GM19239 (cell line): ENCODE measurements at regions not wholly inside any gene's neighbourhood (a gene's known extent, or its start where the extent isn't known, plus 50 kb on each side); places are given as distances from the start of the nearest gene placed in this dataset.

ENCODE experiments used
- DNase-seq: peaks from one replicate; pipeline ENCODE4 v3.0.0; 2011; ENCODE audit warnings: low spot score; ENCODE audit not compliant: insufficient read length
- FAIRE-seq: peaks from 2 replicates; lab custom pipeline; 2011; peaks lifted over from hg19 to GRCh38; lab: Jason Lieb, UNC

GRCh38 chr11:91700854-91701253, 523.8 kb upstream of the FAT3 start:
- FAIRE-seq (no peak), DNase-seq (no peak)

GRCh38 chr11:91698845-91699244, 525.8 kb upstream of the FAT3 start:
- FAIRE-seq, result no peak

GRCh38 chr11:91694331-91694730, 530.3 kb upstream of the FAT3 start:
- DNase-seq, result no peak
- no peak for FAIRE-seq

More at GRCh38 chr11:91698845-91699244, 525.8 kb upstream of the FAT3 start:
- no peak for DNase-seq

GRCh38 chr11:91691872-91692271, 532.7 kb upstream of the FAT3 start:
- no peak for FAIRE-seq
- no peak for DNase-seq

GRCh38 chr11:91688672-91689071, 535.9 kb upstream of the FAT3 start:
- DNase-seq (no peak), FAIRE-seq (no peak)

- DNase-seq (no peak), FAIRE-seq (no peak)
These were observed 537.9 kb upstream of the FAT3 start for GRCh38 chr11:91686700-91687099.

GRCh38 chr11:91686281-91686680, 538.3 kb upstream of the FAT3 start:
- no peak for FAIRE-seq
- no peak for DNase-seq

- FAIRE-seq, result no peak
- DNase-seq, result no peak
These were observed 550.9 kb upstream of the FAT3 start for GRCh38 chr11:91673705-91674104.

- DNase-seq, result no peak
- FAIRE-seq, result no peak
These were observed 560.1 kb upstream of the FAT3 start for GRCh38 chr11:91664521-91664920.

GRCh38 chr11:91660036-91660435, 564.6 kb upstream of the FAT3 start:
- FAIRE-seq (no peak), DNase-seq (no peak)

- DNase-seq (no peak), FAIRE-seq (no peak)
These were observed 569.9 kb upstream of the FAT3 start for GRCh38 chr11:91654686-91655085.

- FAIRE-seq (no peak), DNase-seq (no peak)
These were observed 571.4 kb upstream of the FAT3 start for GRCh38 chr11:91653079-91653754.

GRCh38 chr11:91650802-91651201, 573.8 kb upstream of the FAT3 start:
- no peak for DNase-seq
- no peak for FAIRE-seq

GRCh38 chr11:91641153-91641552, 583.5 kb upstream of the FAT3 start:
- no peak for DNase-seq
- FAIRE-seq, result no peak

GRCh38 chr11:91639359-91639758, 585.3 kb upstream of the FAT3 start:
- FAIRE-seq, result no peak
- DNase-seq, result no peak

- FAIRE-seq (no peak), DNase-seq (no peak)
These were observed 593.5 kb upstream of the FAT3 start for GRCh38 chr11:91630916-91631673.

GRCh38 chr11:91625495-91625894, 599.1 kb upstream of the FAT3 start:
- FAIRE-seq (no peak), DNase-seq (no peak)

GRCh38 chr11:91624021-91624420, 600.6 kb upstream of the FAT3 start:
- no peak for DNase-seq

GRCh38 chr11:91608677-91609076, 615.9 kb upstream of the FAT3 start:
- DNase-seq (no peak), FAIRE-seq (no peak)

More at GRCh38 chr11:91624021-91624420, 600.6 kb upstream of the FAT3 start:
- FAIRE-seq, result no peak

GRCh38 chr11:91596111-91596510, 628.5 kb upstream of the FAT3 start:
- no peak for FAIRE-seq
- DNase-seq, result no peak

- FAIRE-seq, result no peak
- DNase-seq, result no peak
These were observed 633.6 kb upstream of the FAT3 start for GRCh38 chr11:91591021-91591420.

- DNase-seq, result no peak
- no peak for FAIRE-seq
These were observed 637.5 kb upstream of the FAT3 start for GRCh38 chr11:91587131-91587530.
